HS-5 (cell line): ENCODE measurements at regions not wholly inside any gene's neighbourhood (a gene's known extent, or its start where the extent isn't known, plus 50 kb on each side); places are given as distances from the start of the nearest gene placed in this dataset.
A peak's percentile ranks its signal among the peaks of the same experiment; 100 is the strongest.
"Not testable (repeated sequence)": the region's sequence is repeated elsewhere in the genome, so short reads cannot be mapped to it uniquely, and the experiment has no call there.

Source experiments
- DNase-seq: peaks from one replicate; pipeline ENCODE4 v3.0.0-alpha.2; 2012; ENCODE audit warnings: low read depth

- DNase-seq, result peak; percentile 55
Measured at GRCh38 chr6:120355822-120356221, 978.5 kb downstream of the TBC1D32 start.

DNA sequence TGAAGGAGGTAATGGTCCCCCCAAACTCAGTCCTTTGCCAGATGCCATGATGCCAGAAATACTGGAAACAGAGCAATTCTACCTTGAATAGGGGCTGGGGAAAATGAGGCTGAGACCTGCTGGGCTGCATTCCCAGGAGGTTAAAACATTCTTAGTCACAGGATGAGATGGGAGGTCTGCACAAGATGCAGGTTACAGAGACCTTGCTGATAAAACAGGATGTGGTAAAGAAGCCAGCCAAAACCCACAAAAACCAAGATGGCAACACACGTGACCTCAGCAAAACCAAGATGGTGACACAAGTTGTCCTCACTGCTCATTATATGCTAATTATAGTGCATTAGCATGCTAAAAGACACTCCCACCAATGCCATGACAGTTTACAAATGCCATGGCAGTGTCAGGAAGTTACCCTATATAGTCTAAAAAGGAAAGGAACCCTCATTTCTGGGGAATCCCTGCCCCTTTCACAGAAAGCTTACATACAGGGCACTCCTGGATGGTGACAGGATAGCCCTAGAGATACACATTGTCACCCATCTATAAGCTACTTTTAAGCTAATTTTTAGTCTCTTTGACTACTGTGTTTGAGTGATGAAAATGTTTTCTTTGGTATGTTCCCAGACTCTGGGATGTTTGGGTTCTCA is 979.7 kb downstream of the TBC1D32 start:
- DNase-seq, result peak; percentile 25

DNA sequence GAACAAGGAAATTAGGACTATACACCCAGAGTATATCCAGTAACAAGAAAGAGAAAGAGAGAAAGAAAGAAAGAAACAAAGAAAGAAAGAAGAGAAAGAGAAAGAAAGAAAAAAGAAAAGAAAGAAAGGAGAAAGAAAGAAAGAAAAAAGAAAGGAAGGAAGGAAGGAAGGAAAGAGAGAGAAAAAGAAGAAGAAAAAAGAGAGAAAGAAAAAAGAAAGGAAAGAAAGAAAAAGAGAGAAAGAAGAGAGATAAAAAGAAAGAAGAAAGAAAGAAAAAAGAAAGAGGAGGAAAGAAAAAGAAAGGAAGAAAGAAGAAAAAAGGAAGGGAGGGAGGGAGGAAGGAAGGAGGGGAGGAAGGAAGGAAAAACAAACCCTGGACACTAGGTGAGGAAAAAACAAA is 981.8 kb downstream of the TBC1D32 start:
- DNase-seq, result no peak

- peak; percentile 18 for DNase-seq
Measured at GRCh38 chr6:120348926-120349325, 985.4 kb downstream of the TBC1D32 start.

DNA sequence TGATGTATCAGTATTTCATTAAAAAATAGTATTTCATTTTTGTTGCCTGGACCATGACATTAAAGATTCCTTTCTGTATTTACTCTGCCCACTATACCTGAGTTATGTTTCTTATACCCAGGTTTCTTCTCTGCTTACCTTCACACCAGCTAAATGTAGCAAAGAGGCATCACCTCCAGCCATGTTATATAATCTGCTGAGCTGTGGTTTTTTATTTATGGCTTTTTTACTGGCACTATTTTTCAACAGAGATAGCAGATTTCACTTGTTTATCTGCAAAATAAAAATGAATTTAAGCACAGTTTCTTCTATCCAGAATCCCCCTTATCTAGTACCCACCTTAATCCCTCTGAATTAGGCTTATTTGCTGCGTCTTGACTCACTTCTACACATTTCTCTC is 979.0 kb upstream of the MAN1A1 start:
- DNase-seq, result no peak

GRCh38 chr6:120320481-120321162 is 971.1 kb upstream of the MAN1A1 start:
- no peak for DNase-seq

DNA sequence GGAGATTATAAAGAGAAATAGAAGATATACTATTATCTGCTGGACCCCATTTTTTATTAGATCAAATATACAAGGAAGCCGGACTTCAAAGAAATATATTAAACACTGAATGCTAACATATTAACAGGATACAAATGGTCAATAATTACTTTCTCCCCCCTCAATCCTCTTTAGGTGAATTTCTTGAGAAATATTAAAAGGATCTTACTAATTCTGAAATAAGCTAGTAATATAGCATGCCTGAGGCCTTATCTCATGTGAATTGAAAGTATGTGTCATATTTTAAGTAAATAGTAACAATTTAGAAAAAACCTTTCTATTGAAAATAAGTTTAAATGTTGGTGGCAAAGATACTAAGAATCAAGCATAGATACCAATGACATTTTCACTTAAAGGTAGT is 954.7 kb upstream of the MAN1A1 start:
- DNase-seq, result no peak

GRCh38 chr6:120303527-120303926 is 954.0 kb upstream of the MAN1A1 start:
- no peak for DNase-seq

GRCh38 chr6:120302041-120302440 is 952.5 kb upstream of the MAN1A1 start:
- no peak for DNase-seq

DNA sequence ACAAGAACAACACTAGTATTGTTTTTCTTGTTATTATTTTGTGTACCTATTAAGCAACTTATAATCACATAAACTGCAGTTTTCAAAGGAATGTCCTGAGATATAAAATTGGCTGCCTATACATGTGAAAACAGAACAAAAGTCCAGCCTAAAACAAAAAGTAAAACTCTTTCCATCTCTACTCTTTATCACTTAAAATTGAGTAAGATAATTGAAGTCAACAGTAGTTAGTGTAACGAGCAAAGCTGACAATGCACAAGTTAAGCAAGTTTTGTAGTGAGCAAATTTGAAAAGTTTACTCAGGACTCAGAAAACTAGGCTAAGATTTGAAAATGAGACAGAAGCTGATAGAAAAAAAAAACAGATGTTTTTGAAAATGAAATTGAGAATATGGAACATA is 941.4 kb upstream of the MAN1A1 start:
- no peak for DNase-seq

DNA sequence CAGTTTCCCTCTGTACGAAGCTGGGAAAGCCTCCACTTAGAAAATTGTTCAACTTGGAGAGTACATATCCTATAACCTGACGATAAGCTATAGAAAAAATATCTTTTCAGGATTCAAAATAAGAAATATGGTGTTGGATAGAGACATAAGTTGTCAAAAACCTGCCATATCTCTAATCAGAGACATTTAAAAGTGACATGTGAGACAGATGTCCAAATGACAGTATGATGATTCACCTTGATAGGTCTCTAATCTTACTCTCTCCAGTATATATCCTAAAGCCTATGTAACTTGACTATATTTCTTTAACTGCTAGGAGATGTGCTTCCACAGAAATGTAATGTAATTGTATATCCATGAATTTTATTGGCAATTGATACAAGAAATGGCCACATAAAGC is 932.4 kb upstream of the MAN1A1 start:
- no peak for DNase-seq

GRCh38 chr6:120279466-120280167 is 930.1 kb upstream of the MAN1A1 start:
- DNase-seq, result no peak

GRCh38 chr6:120278689-120279396 is 929.3 kb upstream of the MAN1A1 start:
- DNase-seq, result no peak

DNA sequence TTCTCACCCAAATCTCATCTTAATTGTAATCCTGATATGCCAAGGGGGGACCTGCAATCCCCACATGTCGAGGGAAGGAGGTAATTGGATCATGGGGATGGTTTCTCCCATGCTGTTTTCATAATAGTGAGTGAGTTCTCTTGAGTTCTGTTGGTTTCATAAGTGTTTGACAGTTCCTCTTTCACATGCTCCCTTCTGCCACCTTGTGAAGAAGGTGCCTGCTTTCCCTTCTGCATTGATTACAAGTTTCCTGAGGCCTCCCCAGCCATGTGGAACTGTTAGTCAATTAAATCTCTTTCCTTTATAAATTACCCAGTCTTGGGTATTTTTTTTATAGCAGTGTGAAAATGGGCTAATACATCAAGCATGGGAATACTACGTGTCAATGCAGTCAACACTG is 925.0 kb upstream of the MAN1A1 start:
- DNase-seq, result no peak

DNA sequence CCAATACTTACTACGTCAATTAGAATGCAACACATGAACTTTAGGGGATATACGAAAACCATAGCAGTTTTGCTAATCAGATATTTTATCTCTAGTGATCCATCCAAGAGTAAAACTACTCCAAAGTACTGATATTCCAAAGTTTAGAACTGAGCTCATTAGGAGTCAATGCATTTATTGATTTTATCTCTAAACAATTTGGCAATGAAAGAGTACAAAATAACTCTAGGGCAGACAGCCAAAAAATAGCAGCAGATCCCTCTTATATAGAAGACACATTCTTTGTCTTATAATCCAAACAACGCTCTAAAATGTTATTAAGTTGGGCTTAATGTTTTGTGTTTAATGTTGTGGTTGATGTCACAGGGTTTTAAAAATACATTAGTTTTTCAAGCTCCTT is 923.9 kb upstream of the MAN1A1 start:
- DNase-seq, result no peak

- no peak for DNase-seq
Measured at GRCh38 chr6:120272038-120272437, 922.5 kb upstream of the MAN1A1 start.

- DNase-seq, result not testable (repeated sequence)
Measured at GRCh38 chr6:120268256-120268655, 918.7 kb upstream of the MAN1A1 start.

- no peak for DNase-seq
Measured at GRCh38 chr6:120262354-120262753, 912.8 kb upstream of the MAN1A1 start.

DNA sequence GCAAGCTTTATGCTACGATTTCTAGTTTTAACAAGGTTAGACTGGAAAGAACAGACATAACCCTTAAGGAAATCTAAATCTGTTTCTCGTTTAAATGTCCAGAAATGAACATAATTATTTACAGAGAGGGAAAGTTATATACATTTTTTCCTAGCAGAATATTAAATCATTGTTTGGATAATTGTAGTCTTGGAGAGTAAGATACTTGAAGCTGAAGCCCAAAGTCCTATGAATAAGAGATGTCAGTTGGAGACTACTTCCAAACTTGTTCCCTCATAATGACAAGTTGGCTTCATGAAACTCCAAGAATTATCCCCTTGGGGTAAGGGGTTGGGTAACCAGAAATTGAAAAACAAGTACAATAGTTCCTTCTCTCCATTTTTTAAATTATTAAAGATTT is 911.1 kb upstream of the MAN1A1 start:
- no peak for DNase-seq

- DNase-seq, result no peak
Measured at GRCh38 chr6:120254651-120255050, 905.1 kb upstream of the MAN1A1 start.

DNA sequence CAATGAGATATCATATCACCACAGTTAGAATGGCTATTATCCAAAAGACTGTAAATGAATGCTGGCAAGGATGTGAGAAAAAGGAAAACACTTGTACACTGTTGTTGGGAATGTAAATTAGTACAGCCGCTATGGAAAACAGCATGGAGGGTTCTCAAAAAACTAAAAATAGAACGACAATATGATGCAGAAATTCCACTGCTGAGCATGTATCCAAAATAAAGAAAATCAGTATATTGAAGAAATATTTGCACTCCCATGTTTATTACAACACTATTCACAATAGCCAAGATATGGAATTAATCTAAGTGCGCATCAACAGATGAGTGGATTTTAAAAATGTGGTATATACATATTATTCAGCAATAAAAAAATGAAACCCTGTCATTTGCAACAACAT is 898.9 kb upstream of the MAN1A1 start:
- no peak for DNase-seq

DNA sequence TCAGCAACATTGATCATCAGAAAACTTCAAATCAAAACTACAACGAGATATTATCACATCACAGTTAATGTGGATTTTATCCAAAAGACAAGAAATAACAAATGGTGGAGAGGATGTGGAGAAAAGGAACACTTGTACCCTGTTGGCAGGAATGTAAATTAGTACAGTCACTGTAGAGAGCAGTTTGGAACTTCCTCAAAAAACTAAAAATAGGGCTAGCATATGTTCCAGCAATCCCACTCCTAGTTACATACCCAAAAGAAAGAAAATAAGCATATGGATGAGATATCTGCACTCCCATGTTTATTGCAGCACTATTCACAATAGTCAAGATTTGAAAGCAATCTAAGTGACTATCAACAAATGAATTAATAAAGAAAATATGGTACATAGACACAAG is 887.7 kb upstream of the MAN1A1 start:
- DNase-seq, result no peak

DNA sequence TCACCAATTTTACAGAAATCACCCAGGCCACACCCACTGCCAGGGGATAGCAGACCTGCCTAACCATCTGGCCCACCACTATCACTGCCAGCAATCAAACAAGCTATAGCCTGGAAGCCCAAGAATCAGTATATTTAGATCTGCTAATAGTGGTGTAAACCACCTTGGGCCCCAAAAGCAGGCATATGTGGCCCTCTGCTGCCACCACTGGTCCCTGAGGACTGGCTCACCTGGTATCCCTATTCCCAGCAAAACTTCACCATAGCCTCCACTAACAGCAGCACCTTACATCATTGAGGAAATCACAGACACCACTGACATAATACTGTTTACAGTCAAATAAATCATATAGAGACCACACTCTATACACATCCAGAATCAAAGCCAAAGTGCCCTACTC is 880.4 kb upstream of the MAN1A1 start:
- DNase-seq, result no peak
